GM23248 (cell line): ENCODE measurements at regions not wholly inside any gene's neighbourhood (a gene's known extent, or its start where the extent isn't known, plus 50 kb on each side); places are given as distances from the start of the nearest gene placed in this dataset.

Source experiments
- DNase-seq: peaks from one replicate; pipeline ENCODE4 v3.0.0-alpha.2; 2015
- H2AFZ ChIP-seq: fragments of 200-600 bp; sonication (generic); 2 replicates; pipeline ENCODE4 v1.6.1; 2016; ENCODE audit warnings: antibody characterized with exemption
- H3F3A ChIP-seq: fragments of 200-600 bp; sonication (generic); 2 replicates; pipeline ENCODE4 v1.6.1; 2016; ENCODE audit warnings: mild to moderate bottlenecking, antibody characterized with exemption, mixed run types; ENCODE audit not compliant: insufficient read depth
- H3K27ac ChIP-seq: fragments of 200-600 bp; sonication (generic); 2 replicates; pipeline ENCODE4 v1.5.1; 2016; ENCODE audit warnings: mild to moderate bottlenecking
- H3K27me3 ChIP-seq: fragments of 200-600 bp; sonication (generic); replicated peaks from 2 replicates; pipeline ENCODE4 v1.6.1; 2016; ENCODE audit warnings: mild to moderate bottlenecking; ENCODE audit not compliant: insufficient read depth
- H3K36me3 ChIP-seq: fragments of 200-600 bp; sonication (generic); 2 replicates; pipeline ENCODE4 v1.6.1; 2016; ENCODE audit warnings: low read depth, mild to moderate bottlenecking
- H3K4me1 ChIP-seq: fragments of 200-600 bp; sonication (generic); 2 replicates; pipeline ENCODE4 v1.6.1; 2016; ENCODE audit warnings: mild to moderate bottlenecking; ENCODE audit not compliant: insufficient read depth
- H3K4me2 ChIP-seq: fragments of 200-600 bp; sonication (generic); one replicate; pipeline ENCODE4 v1.6.1; 2016; ENCODE audit warnings: mild to moderate bottlenecking; ENCODE audit not compliant: unreplicated experiment
- H3K4me3 ChIP-seq: fragments of 200-600 bp; sonication (generic); 2 replicates; pipeline ENCODE4 v1.5.1; 2016; ENCODE audit warnings: mild to moderate bottlenecking
- H3K79me2 ChIP-seq: fragments of 200-600 bp; sonication (generic); 2 replicates; pipeline ENCODE4 v1.6.1; 2016; ENCODE audit warnings: mild to moderate bottlenecking; ENCODE audit not compliant: insufficient read depth
- H3K9ac ChIP-seq: fragments of 200-600 bp; sonication (generic); 2 replicates; pipeline ENCODE4 v1.6.1; 2016; ENCODE audit warnings: mild to moderate bottlenecking
- H3K9me2 ChIP-seq: fragments of 200-600 bp; sonication (generic); 2 replicates; pipeline ENCODE4 v1.6.1; 2016; ENCODE audit warnings: mixed run types, mild to moderate bottlenecking, moderate library complexity; ENCODE audit not compliant: insufficient read depth
- H3K9me3 ChIP-seq: fragments of 200-600 bp; sonication (generic); one replicate; pipeline ENCODE4 v1.6.1; 2017; ENCODE audit warnings: low read depth
- H4K20me1 ChIP-seq: fragments of 200-600 bp; sonication (generic); 2 replicates; pipeline ENCODE4 v1.6.0; 2016; ENCODE audit not compliant: insufficient read depth
- EZH2 ChIP-seq: fragments of 200-600 bp; sonication (generic); IDR thresholded peaks from 2 replicates; pipeline ENCODE4 v1.6.1; 2018; ENCODE audit warnings: antibody characterized with exemption, mild to moderate bottlenecking; ENCODE audit not compliant: insufficient read depth, poor library complexity, severe bottlenecking
- EZH2phosphoT487 ChIP-seq: fragments of 200-600 bp; sonication (generic); IDR thresholded peaks from 2 replicates; pipeline ENCODE4 v1.6.1; 2018; ENCODE audit warnings: antibody characterized with exemption, moderate library complexity, mild to moderate bottlenecking, low read depth; ENCODE audit not compliant: insufficient read depth
- WGBS, 2 experiments: methylation state at CpG; one replicate each; pipeline ENCODE4 v1.1.6; 2015 to 2017; ENCODE audit warnings: low lambda C conversion rate in 2 of 2, low coverage in 1 of 2; ENCODE audit errors: missing lambda C conversion rate in 2 of 2; 5-methylcytosine and 5-hydroxymethylcytosine counted together
- in situ Hi-C: fragments of 300-500 bp; cut with MboI; formaldehyde crosslinking; loops from 2 replicates; pipeline ENCODE4 v1.15.0; 2020

- H3K4me3 ChIP-seq, result no peak overlapping the region
- WGBS, 2 experiments, result 17 to 32% methylated on average over 4 of the region's 4 CpGs
- peak; percentile 29 for DNase-seq
- no peaks in the 10 kb centered on the region for H3K9me2 ChIP-seq
- H4K20me1 ChIP-seq, result no peaks in the 10 kb centered on the region
- H3K9me3 ChIP-seq, result no peaks in the 10 kb centered on the region
- no peak overlapping the region for H2AFZ ChIP-seq
- no peaks in the 10 kb centered on the region for H3K36me3 ChIP-seq
- no peaks in the 10 kb centered on the region for H3K79me2 ChIP-seq
- no peaks in the 10 kb centered on the region for H3K4me1 ChIP-seq
- no peak for TF ChIP-seq EZH2
- TF ChIP-seq EZH2phosphoT487, result no peak
- no peak overlapping the region for H3K9ac ChIP-seq
- no peaks in the 10 kb centered on the region for H3K27me3 ChIP-seq
- in situ Hi-C loops, result no loop called here
- H3F3A ChIP-seq, result no peaks in the 10 kb centered on the region
- H3K4me2 ChIP-seq, result no peak overlapping the region
- H3K27ac ChIP-seq, result no peak overlapping the region
These were observed 475.6 kb downstream of the PDZRN4 start for GRCh38 chr12:41663598-41664265.

GRCh38 chr12:41661141-41661765, 473.1 kb downstream of the PDZRN4 start:
- no peak overlapping the region for H3K27ac ChIP-seq
- no peak overlapping the region for H3K4me3 ChIP-seq
- no peaks in the 10 kb centered on the region for H3F3A ChIP-seq
- WGBS, 2 experiments, result 34 to 44% methylated on average over 4 of the region's 4 CpGs
- H3K79me2 ChIP-seq, result no peaks in the 10 kb centered on the region
- H3K36me3 ChIP-seq, result no peaks in the 10 kb centered on the region
- H3K9me2 ChIP-seq, result no peaks in the 10 kb centered on the region
- H3K4me2 ChIP-seq, result no peak overlapping the region
- H3K27me3 ChIP-seq, result no peaks in the 10 kb centered on the region
- no peak for DNase-seq
- in situ Hi-C loops, result no loop called here
- no peaks in the 10 kb centered on the region for H3K4me1 ChIP-seq
- no peak for TF ChIP-seq EZH2
- no peak for TF ChIP-seq EZH2phosphoT487
- no peak overlapping the region for H3K9ac ChIP-seq
- no peaks in the 10 kb centered on the region for H4K20me1 ChIP-seq
- no peaks in the 10 kb centered on the region for H3K9me3 ChIP-seq
- no peak overlapping the region for H2AFZ ChIP-seq

GRCh38 chr12:41656454-41656853, 468.3 kb downstream of the PDZRN4 start:
- H3K9me3 ChIP-seq, result no peaks in the 10 kb centered on the region
- H3K9me2 ChIP-seq, result no peaks in the 10 kb centered on the region
- no peak for TF ChIP-seq EZH2phosphoT487
- TF ChIP-seq EZH2, result no peak
- H4K20me1 ChIP-seq, result no peaks in the 10 kb centered on the region
- no peak overlapping the region for H2AFZ ChIP-seq
- in situ Hi-C loops, result no loop called here
- no peaks in the 10 kb centered on the region for H3K27me3 ChIP-seq
- 27 to 50% methylated on average over 1 of the region's 1 CpG for WGBS, 2 experiments
- no peak for DNase-seq
- H3F3A ChIP-seq, result no peaks in the 10 kb centered on the region
- H3K27ac ChIP-seq, result no peak overlapping the region
- H3K4me3 ChIP-seq, result no peak overlapping the region
- no peak overlapping the region for H3K9ac ChIP-seq
- H3K36me3 ChIP-seq, result no peaks in the 10 kb centered on the region
- no peaks in the 10 kb centered on the region for H3K4me1 ChIP-seq
- H3K4me2 ChIP-seq, result no peak overlapping the region
- no peaks in the 10 kb centered on the region for H3K79me2 ChIP-seq

- Histone ChIP-seq H3K4me2 (no peak overlapping the region), H4K20me1 (no peaks in the 10 kb centered on the region), H3K36me3 (no peaks in the 10 kb centered on the region), H3K4me1 (no peaks in the 10 kb centered on the region), H3K9ac (no peak overlapping the region), H3K9me2 (no peaks in the 10 kb centered on the region), H2AFZ (no peak overlapping the region), H3K27me3 (no peaks in the 10 kb centered on the region), H3K4me3 (no peak overlapping the region), H3K79me2 (no peaks in the 10 kb centered on the region), H3F3A (no peaks in the 10 kb centered on the region), H3K27ac (no peak overlapping the region), H3K9me3 (no peaks in the 10 kb centered on the region)
- no peak for DNase-seq
- 27 to 29% methylated on average over 7 of the region's 7 CpGs for WGBS, 2 experiments
- in situ Hi-C loops, result no loop called here
- no peak for TF ChIP-seq EZH2phosphoT487
- no peak for TF ChIP-seq EZH2
These were observed 465.5 kb downstream of the PDZRN4 start for GRCh38 chr12:41653386-41654326.
